Astrocyte of the spinal cord (primary cell): ENCODE measurements at regions not wholly inside any gene's neighbourhood (a gene's known extent, or its start where the extent isn't known, plus 50 kb on each side); places are given as distances from the start of the nearest gene placed in this dataset.

ENCODE experiments used
- DNase-seq: peaks from one replicate; pipeline ENCODE4 v3.0.0; 2011; ENCODE audit warnings: low read depth, low spot score
- H3K4me3 ChIP-seq: 2 replicates; pipeline ENCODE4 v1.5.1; 2011; ENCODE audit warnings: low read depth, mild to moderate bottlenecking, low read length, moderate library complexity
- in situ Hi-C: cut with HindIII; loops from 2 replicates; pipeline ENCODE4 v1.10.0; 2017; ENCODE audit warnings: low sequenced_read_pairs
- TF ChIP-seq, protein P1 (sequence below): IDR thresholded peaks from 2 replicates; pipeline ENCODE4 v1.5.1; 2012; ENCODE audit warnings: low read depth, mild to moderate bottlenecking, low read length, inconsistent platforms

DNA sequence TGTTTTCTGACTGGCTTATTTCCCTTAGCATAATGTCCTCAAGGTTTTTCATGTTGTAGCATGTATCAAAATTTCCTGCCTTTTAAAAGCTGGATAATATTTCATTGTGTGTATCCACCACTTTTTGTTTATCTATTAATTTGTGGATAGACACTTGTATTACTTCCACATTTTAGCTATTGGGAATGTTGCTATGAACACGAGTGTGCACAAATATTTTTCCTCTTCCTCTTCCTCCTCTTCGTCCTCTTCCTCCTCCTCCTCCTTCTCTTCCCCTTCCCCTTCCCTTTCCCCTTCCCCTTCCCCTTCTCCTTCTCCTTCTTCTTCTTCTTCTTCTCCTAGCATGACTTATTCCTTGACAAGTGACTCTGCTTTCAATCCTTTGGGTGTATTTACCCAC lies 51.2 kb upstream of the KL start:
- DNase-seq, result no peak
- in situ Hi-C loops, result no loop called here
- TF ChIP-seq, protein P1, sequence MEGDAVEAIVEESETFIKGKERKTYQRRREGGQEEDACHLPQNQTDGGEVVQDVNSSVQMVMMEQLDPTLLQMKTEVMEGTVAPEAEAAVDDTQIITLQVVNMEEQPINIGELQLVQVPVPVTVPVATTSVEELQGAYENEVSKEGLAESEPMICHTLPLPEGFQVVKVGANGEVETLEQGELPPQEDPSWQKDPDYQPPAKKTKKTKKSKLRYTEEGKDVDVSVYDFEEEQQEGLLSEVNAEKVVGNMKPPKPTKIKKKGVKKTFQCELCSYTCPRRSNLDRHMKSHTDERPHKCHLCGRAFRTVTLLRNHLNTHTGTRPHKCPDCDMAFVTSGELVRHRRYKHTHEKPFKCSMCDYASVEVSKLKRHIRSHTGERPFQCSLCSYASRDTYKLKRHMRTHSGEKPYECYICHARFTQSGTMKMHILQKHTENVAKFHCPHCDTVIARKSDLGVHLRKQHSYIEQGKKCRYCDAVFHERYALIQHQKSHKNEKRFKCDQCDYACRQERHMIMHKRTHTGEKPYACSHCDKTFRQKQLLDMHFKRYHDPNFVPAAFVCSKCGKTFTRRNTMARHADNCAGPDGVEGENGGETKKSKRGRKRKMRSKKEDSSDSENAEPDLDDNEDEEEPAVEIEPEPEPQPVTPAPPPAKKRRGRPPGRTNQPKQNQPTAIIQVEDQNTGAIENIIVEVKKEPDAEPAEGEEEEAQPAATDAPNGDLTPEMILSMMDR, result no peak
- no peak overlapping the region for H3K4me3 ChIP-seq
